ENCODE measurements at regions not wholly inside any gene's neighbourhood (a gene's known extent, or its start where the extent isn't known, plus 50 kb on each side); places are given as distances from the start of the nearest gene placed in this dataset.

DNA sequence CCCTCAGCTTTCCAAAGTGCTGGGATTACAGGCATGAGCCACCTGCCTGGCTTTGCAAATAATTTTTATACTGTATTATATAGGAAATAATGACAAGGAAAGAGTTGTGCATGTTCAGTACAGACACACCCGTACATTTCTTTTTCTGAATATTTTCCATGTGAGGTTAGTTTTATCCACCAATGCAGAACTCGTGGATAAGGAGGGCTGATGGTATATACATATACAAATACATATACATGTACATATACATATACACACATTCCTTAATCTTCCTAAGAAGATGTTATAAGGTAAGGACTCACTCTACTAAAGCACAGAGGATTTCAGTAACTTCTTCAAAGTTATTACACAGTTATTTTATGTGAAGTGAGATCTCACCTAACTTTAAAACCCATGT is 925.8 kb downstream of the C4orf33 start:
- DNase-seq (ENCODE audit: low read depth) = no peak
- TF ChIP-seq, protein P1, sequence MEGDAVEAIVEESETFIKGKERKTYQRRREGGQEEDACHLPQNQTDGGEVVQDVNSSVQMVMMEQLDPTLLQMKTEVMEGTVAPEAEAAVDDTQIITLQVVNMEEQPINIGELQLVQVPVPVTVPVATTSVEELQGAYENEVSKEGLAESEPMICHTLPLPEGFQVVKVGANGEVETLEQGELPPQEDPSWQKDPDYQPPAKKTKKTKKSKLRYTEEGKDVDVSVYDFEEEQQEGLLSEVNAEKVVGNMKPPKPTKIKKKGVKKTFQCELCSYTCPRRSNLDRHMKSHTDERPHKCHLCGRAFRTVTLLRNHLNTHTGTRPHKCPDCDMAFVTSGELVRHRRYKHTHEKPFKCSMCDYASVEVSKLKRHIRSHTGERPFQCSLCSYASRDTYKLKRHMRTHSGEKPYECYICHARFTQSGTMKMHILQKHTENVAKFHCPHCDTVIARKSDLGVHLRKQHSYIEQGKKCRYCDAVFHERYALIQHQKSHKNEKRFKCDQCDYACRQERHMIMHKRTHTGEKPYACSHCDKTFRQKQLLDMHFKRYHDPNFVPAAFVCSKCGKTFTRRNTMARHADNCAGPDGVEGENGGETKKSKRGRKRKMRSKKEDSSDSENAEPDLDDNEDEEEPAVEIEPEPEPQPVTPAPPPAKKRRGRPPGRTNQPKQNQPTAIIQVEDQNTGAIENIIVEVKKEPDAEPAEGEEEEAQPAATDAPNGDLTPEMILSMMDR (IDR thresholded peaks at IDR 0.05; ENCODE audit: insufficient read depth, low read depth, low read length, missing control alignments) = no peak
- H3K4me3 ChIP-seq (ENCODE audit: low read length) = no peak overlapping the region

DNA sequence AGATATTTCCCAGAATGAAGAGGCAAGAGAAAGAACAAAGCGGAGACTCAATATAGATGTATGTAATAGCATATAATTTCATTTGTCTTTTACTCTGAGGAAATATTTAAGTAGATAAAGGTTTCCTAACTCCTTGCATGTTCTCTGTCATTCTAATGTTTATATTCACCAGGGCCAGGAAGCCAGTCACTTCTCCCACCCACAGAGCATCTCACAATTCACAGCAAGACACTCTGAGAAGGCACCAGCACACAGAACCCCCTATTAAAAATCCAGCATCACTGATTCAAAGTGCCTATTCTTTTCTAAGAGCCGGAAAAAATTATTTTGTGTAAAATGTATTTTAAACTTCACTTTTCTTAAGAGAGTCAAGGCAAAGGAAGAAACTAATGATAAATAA is 927.1 kb downstream of the C4orf33 start:
- no peak for DNase-seq (ENCODE audit: low read depth)
- TF ChIP-seq, protein P1 (IDR thresholded peaks at IDR 0.05; ENCODE audit: insufficient read depth, low read depth, low read length, missing control alignments) = no peak
- no peak overlapping the region for H3K4me3 ChIP-seq (ENCODE audit: low read length)

DNA sequence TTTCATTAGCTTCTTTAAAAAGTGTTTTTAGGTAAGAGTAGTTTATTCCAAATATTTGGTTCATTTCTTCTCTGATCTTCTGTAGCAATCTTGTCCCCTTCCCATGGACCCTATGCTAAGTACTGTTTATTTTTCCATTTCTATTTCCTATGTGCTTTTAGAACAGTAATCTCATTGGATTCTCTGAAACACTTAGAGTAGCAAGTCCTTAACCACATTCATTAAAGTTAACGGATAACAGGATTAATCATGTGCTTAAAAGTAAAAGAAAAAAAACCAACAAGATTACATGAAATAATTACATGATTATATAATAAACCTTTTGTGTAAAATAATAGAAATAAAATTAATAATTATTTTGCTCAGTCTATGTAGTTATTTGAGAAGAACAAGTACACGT is 929.7 kb downstream of the C4orf33 start:
- DNase-seq (ENCODE audit: low read depth) = no peak
- no peak overlapping the region for H3K4me3 ChIP-seq (ENCODE audit: low read length)
- TF ChIP-seq, protein P1 (IDR thresholded peaks at IDR 0.05; ENCODE audit: insufficient read depth, low read depth, low read length, missing control alignments) = no peak

DNA sequence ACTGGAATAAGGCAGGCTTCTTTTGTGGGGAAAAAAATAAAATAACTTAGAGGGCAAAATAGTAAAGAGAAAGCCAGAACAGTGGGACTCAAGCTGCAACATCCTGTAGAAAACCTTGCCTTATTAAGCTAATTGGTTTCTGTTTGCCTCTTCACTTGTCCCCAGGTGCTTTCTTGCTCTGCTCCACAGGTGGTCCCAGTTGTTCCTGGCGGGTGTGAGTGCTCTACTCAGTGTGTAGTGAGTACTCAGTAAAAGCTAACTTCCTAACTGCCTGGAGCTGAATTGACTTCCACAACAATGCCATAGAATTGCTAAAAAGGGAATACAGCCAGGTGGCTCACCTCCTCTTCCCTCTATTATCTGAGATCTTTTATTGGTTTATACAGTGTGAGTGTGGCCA is 930.2 kb downstream of the C4orf33 start:
- no peak for DNase-seq (ENCODE audit: low read depth)
- TF ChIP-seq, protein P1 (IDR thresholded peaks at IDR 0.05; ENCODE audit: insufficient read depth, low read depth, low read length, missing control alignments) = no peak
- H3K4me3 ChIP-seq (ENCODE audit: low read length) = no peak overlapping the region

DNA sequence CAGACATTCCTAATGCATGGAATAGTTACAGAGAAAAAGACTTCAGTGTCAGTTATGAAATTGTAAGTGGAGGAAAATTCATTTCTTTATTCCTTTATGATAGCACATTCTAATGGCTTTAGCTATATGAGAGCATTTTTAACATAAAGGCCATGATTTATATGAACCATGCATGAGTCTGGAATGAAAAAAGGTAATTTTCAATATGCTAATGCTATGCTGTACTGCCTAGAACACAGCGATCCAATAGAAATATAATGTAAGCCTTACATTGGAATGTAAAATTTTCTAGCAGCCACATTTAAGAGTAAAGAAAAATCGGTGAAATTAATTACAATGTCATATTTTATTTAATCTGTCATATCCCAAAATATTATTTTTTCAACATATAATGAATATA is 932.0 kb downstream of the C4orf33 start:
- H3K4me3 ChIP-seq (ENCODE audit: low read length) = no peak overlapping the region
- TF ChIP-seq, protein P1 (IDR thresholded peaks at IDR 0.05; ENCODE audit: insufficient read depth, low read depth, low read length, missing control alignments) = no peak
- no peak for DNase-seq (ENCODE audit: low read depth)

DNA sequence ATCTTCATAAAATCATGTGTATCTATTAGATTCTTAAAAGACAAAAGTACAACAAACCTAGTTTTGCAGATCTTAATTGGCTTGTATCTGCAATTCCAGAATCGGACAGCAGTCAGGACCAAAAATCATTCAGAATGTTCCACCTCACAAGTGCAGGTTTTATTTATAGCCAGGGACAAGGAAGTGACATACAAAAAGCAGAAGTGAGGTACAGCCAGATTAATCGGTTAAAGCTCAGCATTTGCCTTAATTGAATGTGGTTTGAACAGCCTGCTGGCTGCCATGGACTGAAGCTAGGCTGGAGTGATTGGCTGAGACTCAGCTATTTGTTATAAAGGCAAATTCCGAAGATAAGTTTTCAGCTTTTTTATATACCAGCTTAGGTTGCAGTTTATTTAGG is 932.6 kb downstream of the C4orf33 start:
- no peak overlapping the region for H3K4me3 ChIP-seq (ENCODE audit: low read length)
- DNase-seq (ENCODE audit: low read depth) = no peak
- TF ChIP-seq, protein P1 (IDR thresholded peaks at IDR 0.05; ENCODE audit: insufficient read depth, low read depth, low read length, missing control alignments) = no peak

DNA sequence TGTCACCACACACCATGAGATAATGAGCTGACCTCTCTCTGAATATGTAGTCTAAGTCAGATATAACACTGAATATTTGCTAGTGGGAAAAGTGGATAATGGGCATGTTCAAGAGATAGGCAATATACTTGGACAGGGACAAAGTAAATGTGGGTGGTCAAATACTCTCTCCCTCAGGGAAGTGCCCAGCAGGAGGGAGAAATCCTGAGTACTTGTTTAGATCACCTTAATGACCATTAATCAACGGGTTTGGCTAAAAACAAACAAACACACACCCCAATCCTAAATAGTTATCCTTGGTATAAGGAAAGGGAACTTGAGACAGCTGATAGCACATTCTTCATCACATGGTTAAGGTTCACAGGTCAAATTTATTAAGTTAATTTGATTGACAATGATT is 933.5 kb downstream of the C4orf33 start:
- H3K4me3 ChIP-seq (ENCODE audit: low read length) = no peak overlapping the region
- TF ChIP-seq, protein P1 (IDR thresholded peaks at IDR 0.05; ENCODE audit: insufficient read depth, low read depth, low read length, missing control alignments) = no peak
- no peak for DNase-seq (ENCODE audit: low read depth)
